ENCODE measurements at regions not wholly inside any gene's neighbourhood (a gene's known extent, or its start where the extent isn't known, plus 50 kb on each side); places are given as distances from the start of the nearest gene placed in this dataset.

- peaks cover 0 to 6% of the 10 kb centered on the region in 2 experiments; a peak in 3 of 5 replicates for H3K27me3 ChIP-seq (ENCODE audit: control insufficient read depth in 2 of 2, insufficient read depth in 2 of 2, low read length in 2 of 2)
- in situ Hi-C loops (cut with MboI) (no loop called here), intact Hi-C loops (cut with micrococcal nuclease) (no loop called here)
- ChIA-PET CTCF (ENCODE audit: low intra/inter-chr PET ratio) (no interaction called here), POLR2A (interaction anchor here (0.9 kb wide), 1 partner anchor 55 kb away, joined by 3 read pairs; no protein-coding TSS in a partner anchor)
- no peaks in the 10 kb centered on the region for H3K4me1 ChIP-seq (replicated peaks in 1 of 2; ENCODE audit: control insufficient read depth in 2 of 2, insufficient read depth in 2 of 2, low read length in 2 of 2)
- no peak overlapping the region for H3K4me2 ChIP-seq (ENCODE audit: insufficient read depth, low read length)
- H4K20me1 ChIP-seq (replicated peaks; ENCODE audit: control insufficient read depth, insufficient read depth, low read length) = no peaks in the 10 kb centered on the region
- H3K27ac ChIP-seq (ENCODE audit: extremely low read depth, low read depth, low read length) = no peak overlapping the region
- FAIRE-seq (no peak), DNase-seq (ENCODE audit: extremely low read depth in 1 of 4, low spot score in 3 of 4) (no peak), ATAC-seq (no peak)
- 2% methylated on average over 3 of the region's 3 CpGs for WGBS (ENCODE audit: insufficient coverage, low coverage, missing lambda C conversion rate)
- H3K9me3 ChIP-seq (replicated peaks; ENCODE audit: control insufficient read depth, insufficient read depth, low read depth, low read length) = no peaks in the 10 kb centered on the region
- H3K4me3 ChIP-seq = no peak overlapping the region
- no peaks in the 10 kb centered on the region for H3K9me1 ChIP-seq (ENCODE audit: control insufficient read depth, insufficient read depth, low read length)
- no TSS peak for BruUV-seq (replicated peaks)
- no peaks in the 10 kb centered on the region for H3K36me3 ChIP-seq (ENCODE audit: control insufficient read depth, insufficient read depth, low read length)
- no peak overlapping the region for H2AFZ ChIP-seq (ENCODE audit: low read depth, low read length)
- H3K9ac ChIP-seq (ENCODE audit: insufficient read depth in 1 of 2, low read depth in 2 of 2, low read length in 2 of 2) = no peak overlapping the region
- no peaks in the 10 kb centered on the region for H3K79me2 ChIP-seq (ENCODE audit: control insufficient read depth, insufficient read depth, low read length)
- TF ChIP-seq ZNF696 (CRISPR knock-in tag; conservative IDR thresholded peaks at IDR 0.05) (no peak), HMG20B (CRISPR knock-in tag; IDR thresholded peaks at IDR 0.05) (no peak), ZNF778 (CRISPR knock-in tag; IDR thresholded peaks at IDR 0.05) (no peak), ETV6 (IDR thresholded peaks at IDR 0.05; ENCODE audit: borderline replicate concordance in 1 of 2, low read depth in 2 of 2, low read length in 1 of 2) (no peak), ETV6 (CRISPR knock-in tag; IDR thresholded peaks at IDR 0.05; ENCODE audit: borderline replicate concordance) (no peak), MCM5 (IDR thresholded peaks at IDR 0.05; ENCODE audit: low read depth) (no peak), ZNF707 (CRISPR knock-in tag; conservative IDR thresholded peaks at IDR 0.05) (no peak), SREBF1 (IDR thresholded peaks at IDR 0.05; ENCODE audit: borderline replicate concordance, low read depth, low read length) (no peak), FOXP1 (CRISPR knock-in tag; IDR thresholded peaks at IDR 0.05) (no peak), NR1H2 (CRISPR knock-in tag; IDR thresholded peaks at IDR 0.05) (no peak), HDAC2 (IDR thresholded peaks at IDR 0.05) (no peak), RAD51 (IDR thresholded peaks at IDR 0.05; ENCODE audit: borderline replicate concordance, low read depth) (no peak), HDGF (IDR thresholded peaks at IDR 0.05) (no peak), MTA2 (IDR thresholded peaks at IDR 0.05; ENCODE audit: low read depth) (no peak), KDM2B (CRISPR knock-in tag; IDR thresholded peaks at IDR 0.05) (no peak), POLR3A (IDR thresholded peaks at IDR 0.05; ENCODE audit: borderline replicate concordance, extremely low read depth, insufficient read depth, insufficient read length) (no peak), CTCF (IDR thresholded peaks at IDR 0.05 in 2 of 3, conservative IDR thresholded peaks at IDR 0.05 in 1 of 3; ENCODE audit: insufficient read depth in 2 of 3, low read depth in 1 of 3, low read length in 3 of 3) (no peak)
- TF ChIP-seq, protein P1, sequence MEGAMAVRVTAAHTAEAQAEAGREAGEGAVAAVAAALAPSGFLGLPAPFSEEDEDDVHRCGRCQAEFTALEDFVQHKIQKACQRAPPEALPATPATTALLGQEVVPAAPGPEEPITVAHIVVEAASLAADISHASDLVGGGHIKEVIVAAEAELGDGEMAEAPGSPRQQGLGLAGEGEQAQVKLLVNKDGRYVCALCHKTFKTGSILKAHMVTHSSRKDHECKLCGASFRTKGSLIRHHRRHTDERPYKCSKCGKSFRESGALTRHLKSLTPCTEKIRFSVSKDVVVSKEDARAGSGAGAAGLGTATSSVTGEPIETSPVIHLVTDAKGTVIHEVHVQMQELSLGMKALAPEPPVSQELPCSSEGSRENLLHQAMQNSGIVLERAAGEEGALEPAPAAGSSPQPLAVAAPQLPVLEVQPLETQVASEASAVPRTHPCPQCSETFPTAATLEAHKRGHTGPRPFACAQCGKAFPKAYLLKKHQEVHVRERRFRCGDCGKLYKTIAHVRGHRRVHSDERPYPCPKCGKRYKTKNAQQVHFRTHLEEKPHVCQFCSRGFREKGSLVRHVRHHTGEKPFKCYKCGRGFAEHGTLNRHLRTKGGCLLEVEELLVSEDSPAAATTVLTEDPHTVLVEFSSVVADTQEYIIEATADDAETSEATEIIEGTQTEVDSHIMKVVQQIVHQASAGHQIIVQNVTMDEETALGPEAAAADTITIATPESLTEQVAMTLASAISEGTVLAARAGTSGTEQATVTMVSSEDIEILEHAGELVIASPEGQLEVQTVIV (CRISPR knock-in tag; IDR thresholded peaks at IDR 0.05; ENCODE audit: borderline replicate concordance) = no peak
- TF ChIP-seq, protein P2, sequence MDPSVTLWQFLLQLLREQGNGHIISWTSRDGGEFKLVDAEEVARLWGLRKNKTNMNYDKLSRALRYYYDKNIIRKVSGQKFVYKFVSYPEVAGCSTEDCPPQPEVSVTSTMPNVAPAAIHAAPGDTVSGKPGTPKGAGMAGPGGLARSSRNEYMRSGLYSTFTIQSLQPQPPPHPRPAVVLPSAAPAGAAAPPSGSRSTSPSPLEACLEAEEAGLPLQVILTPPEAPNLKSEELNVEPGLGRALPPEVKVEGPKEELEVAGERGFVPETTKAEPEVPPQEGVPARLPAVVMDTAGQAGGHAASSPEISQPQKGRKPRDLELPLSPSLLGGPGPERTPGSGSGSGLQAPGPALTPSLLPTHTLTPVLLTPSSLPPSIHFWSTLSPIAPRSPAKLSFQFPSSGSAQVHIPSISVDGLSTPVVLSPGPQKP (CRISPR knock-in tag; IDR thresholded peaks at IDR 0.05) = no peak
Measured at GRCh38 chr14:34374998-34375740, 86.9 kb downstream of the SPTSSA start.

Measured in K562 (cell line).